HG03558 (cell line): ENCODE measurements at regions not wholly inside any gene's neighbourhood (a gene's known extent, or its start where the extent isn't known, plus 50 kb on each side); places are given as distances from the start of the nearest gene placed in this dataset.

Experiments
- ATAC-seq: cut with Tn5 transposase; IDR thresholded peaks from one replicate; pipeline ENCODE4 v1.9.1; 2021; ENCODE audit warnings: moderate number of reproducible peaks; ENCODE audit not compliant: unreplicated experiment; ENCODE audit errors: extremely low read depth

- ATAC-seq = no peak
Measured at GRCh38 chr6:14697427-14697826, 548.4 kb upstream of the JARID2 start.

DNA sequence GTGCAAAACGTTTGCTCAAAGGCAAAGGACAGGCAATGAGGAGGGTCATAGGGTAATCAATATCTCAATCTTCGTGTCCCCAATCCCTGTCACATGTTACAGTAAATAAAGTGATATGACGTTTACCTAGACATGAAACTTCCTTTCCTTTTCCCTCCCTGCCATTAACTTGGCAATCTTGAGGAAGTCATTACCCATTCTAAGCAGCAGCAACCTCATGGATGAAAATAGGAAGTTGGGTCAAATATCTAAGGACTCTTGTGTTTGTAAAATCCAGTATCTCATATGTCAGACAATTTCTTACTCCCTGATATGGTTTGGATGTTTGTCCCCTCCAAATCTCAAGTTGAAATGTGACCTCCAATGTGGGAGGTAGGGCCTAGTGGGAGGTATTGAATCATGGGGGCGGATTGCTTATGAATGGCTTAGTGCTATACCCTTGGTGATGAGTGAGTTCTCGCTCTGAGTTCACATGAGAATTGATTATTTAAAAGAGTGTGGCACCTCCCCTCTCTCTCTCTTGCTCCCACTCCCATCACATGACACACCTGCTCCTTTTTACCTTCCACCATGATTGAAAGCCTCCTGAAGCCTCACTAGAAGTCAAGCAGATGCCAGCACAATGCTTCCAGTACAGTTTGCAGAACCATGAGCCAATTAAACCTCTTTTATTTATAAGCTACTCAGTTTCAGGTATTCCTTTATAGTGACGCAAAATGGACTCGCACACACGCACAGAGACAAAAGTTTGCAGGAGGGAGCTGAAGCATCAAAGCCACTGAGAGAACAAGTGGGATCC, 545.9 kb upstream of the JARID2 start:
- ATAC-seq = no peak

DNA sequence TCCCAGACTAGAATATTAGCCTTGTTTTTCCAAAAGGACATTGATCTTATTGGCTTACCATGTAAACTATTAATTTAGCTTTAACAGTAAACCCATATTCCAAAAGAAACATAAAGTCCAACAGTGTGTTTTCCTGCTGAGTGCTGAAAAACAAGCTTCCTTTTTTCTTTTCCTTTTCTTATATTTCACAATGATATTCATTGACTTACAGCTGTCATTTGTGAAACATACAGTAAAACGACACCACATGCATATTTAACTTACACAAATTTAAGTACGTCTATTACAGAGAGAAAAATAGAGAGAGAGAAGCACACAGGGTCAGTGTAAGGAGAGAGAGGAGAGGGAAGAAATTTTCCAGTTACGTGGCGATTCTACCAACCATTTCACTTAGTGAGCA, 543.9 kb upstream of the JARID2 start:
- ATAC-seq = no peak

- no peak for ATAC-seq
Measured at GRCh38 chr6:14702678-14703077, 543.2 kb upstream of the JARID2 start.

DNA sequence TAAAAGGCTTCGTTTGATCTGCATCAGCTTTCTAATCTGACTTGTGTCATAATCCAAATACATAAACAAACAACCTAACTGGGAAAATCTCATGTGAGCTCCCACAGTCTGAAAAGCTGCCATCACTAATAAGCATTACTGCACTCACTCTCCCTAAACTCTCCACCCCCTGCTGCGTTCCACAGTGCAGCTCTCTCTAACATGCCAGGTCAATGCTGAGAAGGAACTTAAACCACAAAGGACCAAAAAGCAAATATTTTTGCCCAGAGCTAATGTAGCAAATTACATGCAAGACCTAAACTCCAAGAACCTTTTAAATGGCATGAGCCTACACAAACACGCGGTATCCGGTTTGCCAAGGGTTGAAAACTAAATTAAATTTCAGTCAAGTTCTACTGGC, 542.3 kb upstream of the JARID2 start:
- no peak for ATAC-seq

DNA sequence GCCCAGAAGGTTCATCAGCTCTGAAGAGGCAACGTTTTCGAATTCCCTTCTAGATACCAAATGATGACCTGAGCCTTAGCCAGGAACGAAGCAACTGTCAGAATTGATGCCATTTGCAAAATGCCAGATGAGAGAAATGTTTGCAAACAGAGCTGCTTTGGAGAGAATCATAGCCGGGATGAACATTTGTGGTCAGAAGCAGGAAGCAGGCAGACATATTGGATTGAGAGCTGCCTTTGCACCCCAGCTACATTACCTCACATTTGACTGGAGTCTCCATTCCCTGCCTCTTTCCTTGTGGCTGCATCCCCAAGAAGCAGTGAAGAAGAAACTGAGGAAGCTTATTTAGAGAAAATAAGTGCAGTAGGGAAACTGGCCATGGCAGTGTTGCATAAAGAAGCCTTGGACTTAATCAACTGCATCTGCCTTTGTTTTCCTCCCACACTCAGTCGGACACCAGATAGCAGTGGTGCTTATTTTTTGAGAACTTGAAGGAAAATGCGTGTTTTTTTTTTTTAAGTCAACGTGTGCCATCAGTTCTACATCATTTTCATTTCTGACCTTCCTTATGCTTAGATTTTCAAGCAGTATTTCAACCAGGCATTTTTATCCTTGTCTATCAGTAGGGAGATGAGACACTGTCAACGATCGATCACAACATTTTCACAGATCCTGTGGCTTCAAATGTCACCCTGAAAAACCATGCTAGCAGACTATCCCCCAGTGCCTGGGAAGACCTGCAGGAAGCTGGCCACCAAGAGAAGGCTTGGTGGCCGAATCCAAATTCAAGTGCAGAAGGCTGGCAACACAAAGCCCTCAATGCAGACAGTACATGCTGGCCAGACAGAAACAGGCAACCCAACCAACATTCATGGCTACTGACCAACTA, 541.2 kb upstream of the JARID2 start:
- ATAC-seq = no peak

- ATAC-seq = no peak
Measured at GRCh38 chr6:14705841-14706377, 540.0 kb upstream of the JARID2 start.

GRCh38 chr6:14706378-14706929, 539.4 kb upstream of the JARID2 start:
- ATAC-seq = no peak

- no peak for ATAC-seq
Measured at GRCh38 chr6:14707276-14707675, 538.6 kb upstream of the JARID2 start.

DNA sequence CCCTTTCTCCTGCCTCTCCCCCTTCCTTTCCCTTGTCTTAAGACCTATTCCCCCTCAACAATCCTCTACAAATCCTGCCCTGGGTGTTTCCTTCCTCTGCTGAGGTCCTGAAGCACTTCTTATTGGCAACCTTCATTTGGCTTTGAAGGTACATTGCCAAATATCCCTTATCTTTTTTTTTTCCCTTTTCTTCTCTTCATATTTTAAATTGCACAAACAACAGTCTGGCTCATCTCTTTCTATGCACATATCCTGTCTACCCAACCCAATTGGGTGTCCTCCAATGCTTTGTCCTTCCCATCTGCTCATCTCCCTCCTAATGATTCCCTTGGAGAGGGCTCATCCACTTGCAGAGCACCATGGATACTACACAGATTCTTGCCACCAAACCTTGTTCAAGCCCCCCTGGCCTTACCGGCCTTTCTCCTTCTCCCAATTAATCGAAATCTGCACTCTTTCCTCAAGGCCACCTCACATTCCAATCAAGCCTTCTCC, 537.9 kb upstream of the JARID2 start:
- no peak for ATAC-seq

GRCh38 chr6:14709066-14709670, 536.7 kb upstream of the JARID2 start:
- no peak for ATAC-seq

DNA sequence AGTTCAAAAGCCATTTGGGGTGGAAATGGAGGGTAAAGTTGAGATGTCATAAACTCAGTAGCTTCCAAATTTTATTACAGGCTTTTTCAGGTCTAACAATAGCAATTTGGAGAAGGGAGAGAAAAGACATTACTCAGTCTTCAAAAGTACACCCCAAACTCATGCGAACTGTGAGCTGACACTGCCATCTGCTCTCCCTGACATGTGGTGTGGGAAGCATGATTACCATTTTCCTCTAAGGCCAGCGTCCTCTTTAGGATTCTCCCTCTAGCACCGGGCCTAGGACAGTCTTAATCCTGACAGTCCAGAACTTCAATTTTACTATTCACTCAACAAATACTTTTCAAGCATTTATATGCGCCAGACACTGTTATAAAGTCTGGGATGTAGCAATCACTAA, 536.0 kb upstream of the JARID2 start:
- ATAC-seq = no peak

DNA sequence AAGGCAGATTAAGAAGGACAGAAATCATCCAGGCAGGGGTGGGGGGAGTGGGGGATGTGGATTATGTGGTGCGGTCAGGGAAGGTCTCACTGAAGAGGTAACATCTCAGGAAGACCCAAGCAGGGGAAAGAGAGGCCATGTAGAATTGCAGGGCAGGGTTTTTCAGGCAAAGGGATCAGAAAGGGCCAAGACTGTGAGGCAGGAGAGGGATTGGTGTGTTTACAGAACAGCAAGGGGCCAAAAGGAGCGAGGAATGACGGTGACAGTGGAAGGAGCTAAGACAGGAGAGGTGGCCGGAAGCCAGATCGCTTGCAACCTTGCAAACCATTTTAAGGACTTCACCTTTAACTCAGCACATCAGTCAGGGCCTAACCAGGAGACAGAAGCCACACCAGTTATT, 535.4 kb upstream of the JARID2 start:
- no peak for ATAC-seq

DNA sequence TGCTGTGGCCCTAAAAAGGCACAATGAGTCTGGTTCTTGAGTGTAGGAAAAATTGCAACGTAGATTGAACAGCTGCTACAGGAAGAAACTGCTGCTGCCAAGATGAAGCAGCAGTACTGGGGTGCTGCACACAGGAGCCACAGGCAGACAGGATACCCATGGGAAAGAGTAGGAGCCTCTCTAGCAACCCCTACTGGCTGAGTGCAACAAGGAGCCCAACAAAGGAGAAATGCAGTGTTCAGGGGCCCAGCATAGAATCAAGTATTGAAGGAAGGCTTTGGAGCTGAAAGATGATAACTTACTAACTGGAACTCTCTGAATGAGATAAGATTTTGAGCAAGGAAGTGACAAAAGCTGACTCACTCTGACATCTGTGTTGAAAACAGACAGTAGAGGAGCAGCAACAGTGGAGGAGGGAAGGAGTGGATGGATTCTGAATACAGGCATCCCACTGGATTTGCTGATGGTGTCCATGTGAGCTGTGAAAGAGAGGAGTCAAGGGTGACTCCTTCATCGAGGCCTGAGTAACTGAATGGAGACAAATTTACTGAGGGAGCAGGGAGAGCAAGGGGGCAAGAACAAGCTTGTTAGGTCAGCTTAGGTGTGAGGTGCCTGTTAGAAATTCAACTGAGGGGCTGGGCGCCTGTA, 534.7 kb upstream of the JARID2 start:
- ATAC-seq = no peak

GRCh38 chr6:14711704-14712379, 534.0 kb upstream of the JARID2 start:
- ATAC-seq = no peak

DNA sequence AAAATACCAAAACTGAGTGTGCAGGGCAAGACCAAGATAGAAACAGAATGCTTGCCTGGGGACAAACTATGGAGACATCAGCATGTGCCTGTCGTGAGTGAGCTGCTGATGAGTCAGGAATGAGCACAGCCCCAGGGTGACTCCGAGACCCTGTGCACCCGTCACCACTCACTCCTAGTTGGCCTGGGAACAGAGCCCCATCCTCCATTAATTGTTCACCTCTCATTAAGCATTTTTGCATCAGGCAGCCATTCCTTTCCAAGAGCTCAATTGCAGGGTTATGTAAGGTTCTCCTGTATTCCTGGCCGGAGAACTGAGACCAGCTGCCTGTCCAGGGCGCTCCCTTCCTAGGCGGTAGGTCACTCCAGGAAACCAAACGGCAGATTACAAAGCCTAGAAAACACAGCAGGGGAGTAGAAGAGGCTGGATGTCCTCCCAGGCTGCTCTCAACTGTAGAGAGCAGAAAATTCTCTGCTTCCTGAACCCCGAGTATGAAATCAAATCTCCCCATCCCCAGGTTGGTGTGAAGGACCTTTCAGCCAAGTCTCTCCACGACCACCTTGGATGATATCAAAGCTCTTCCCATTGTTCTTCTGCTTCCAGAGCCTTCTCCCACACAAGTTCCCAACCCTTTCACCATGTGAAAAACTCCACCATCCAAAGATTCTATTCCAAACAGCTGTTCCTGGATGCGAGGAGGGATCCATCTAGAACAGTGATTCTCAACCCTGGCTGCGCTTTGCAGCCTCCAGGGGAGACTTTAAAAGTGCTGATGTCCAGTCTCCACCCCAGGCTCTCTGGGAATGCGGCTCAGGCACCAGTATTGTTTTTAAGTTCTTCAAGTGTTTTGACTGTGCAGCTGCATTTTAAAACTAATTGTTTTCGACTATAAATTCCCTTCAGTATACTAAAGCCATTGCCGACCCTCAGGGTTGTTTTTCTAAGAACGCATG, 532.6 kb upstream of the JARID2 start:
- ATAC-seq = no peak

DNA sequence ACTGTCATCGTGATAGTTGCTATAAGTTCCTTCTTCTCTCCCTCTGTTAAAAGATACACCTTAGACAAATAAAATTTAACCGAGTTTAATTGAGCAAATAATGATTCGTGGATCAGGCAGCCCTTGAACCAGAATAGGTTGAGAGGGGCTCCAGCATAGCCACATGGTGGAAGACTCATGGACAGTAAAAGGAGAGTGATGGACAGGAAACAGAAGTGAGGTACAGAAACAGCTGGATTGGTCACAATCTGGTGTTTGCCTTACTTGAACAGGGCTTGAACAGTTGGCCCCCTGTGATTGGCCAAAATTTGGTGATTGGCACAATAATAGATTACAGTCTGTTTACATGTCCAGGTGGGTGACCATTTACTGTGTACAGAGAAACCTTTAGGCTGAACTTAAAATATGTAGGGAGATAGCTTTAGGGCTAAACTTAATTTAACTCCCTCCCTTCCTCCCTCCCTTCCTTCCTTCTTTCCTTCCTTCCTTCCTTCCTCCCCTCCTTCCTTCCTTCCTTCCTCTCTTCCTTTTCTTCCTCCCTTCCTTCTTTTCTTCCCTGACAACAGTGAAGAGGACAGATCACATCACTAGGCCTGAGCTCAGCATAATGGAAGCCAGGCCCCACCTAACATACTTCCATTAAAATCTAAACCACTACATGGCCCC, 531.8 kb upstream of the JARID2 start:
- no peak for ATAC-seq

- no peak for ATAC-seq
Measured at GRCh38 chr6:14715076-14715475, 530.8 kb upstream of the JARID2 start.
